CD4-positive, alpha-beta memory T cell (primary cell): ENCODE measurements at regions not wholly inside any gene's neighbourhood (a gene's known extent, or its start where the extent isn't known, plus 50 kb on each side); places are given as distances from the start of the nearest gene placed in this dataset.
"Not testable (repeated sequence)": the region's sequence is repeated elsewhere in the genome, so short reads cannot be mapped to it uniquely, and the experiment has no call there.

Experiments
- CTCF ChIA-PET: fragments of 350-600 bp; sonication (Branson Sonifier 250); formaldehyde crosslinking; loops from one replicate; lab custom pipeline; 2021; ENCODE audit warnings: inconsistent platforms; ENCODE audit not compliant: partially characterized antibody; lab: Charles Lee
- POLR2A ChIA-PET: fragments of 350-600 bp; sonication (Branson Sonifier 250); formaldehyde crosslinking; loops from one replicate; lab custom pipeline; 2021; ENCODE audit not compliant: partially characterized antibody; lab: Charles Lee
- DNase-seq, 5 donors: peaks; one replicate each; pipeline versions ENCODE4 v3.0.0 to v3.0.0-alpha.2; 2020 to 2022; ENCODE audit warnings: mixed read lengths in 1 of 5
- H3K27ac ChIP-seq: one replicate; pipeline ENCODE4 v1.7.0; 2013; ENCODE audit warnings: low read depth, low read length
- H3K27me3 ChIP-seq: 2 replicates; pipeline ENCODE4 v1.7.0; 2013; ENCODE audit warnings: mild to moderate bottlenecking, low read length, moderate library complexity; ENCODE audit not compliant: insufficient read depth
- H3K36me3 ChIP-seq: 2 replicates; pipeline ENCODE4 v1.7.0; 2013; ENCODE audit warnings: mild to moderate bottlenecking, low read length, moderate library complexity; ENCODE audit not compliant: insufficient read depth
- H3K4me1 ChIP-seq: 2 replicates; pipeline ENCODE4 v1.7.0; 2013; ENCODE audit warnings: mild to moderate bottlenecking, low read length, moderate library complexity; ENCODE audit not compliant: insufficient read depth
- H3K4me3 ChIP-seq, 2 donors: one replicate each; pipeline ENCODE4 v1.7.0; 2013; ENCODE audit warnings: low read length in 2 of 2, mild to moderate bottlenecking in 1 of 2
- H3K9me3 ChIP-seq, 2 donors: one replicate each; pipeline ENCODE4 v1.7.0; 2013; ENCODE audit warnings: low read length in 2 of 2, control low read depth in 1 of 2; ENCODE audit not compliant: control insufficient read depth in 1 of 2
- H3K27ac Mint-ChIP-seq, 7 donors: one replicate each; pipeline ENCODE4 v1.8.0; 2020 to 2021; ENCODE audit warnings: mixed read lengths in 7 of 7, mild to moderate bottlenecking in 6 of 7, inconsistent platforms in 3 of 7, moderate library complexity in 3 of 7
- H3K27me3 Mint-ChIP-seq, 2 donors: one replicate each; pipeline ENCODE4 v1.8.0; 2020 to 2021; ENCODE audit warnings: mixed read lengths in 2 of 2
- H3K36me3 Mint-ChIP-seq, 2 donors: one replicate each; pipeline ENCODE4 v1.8.0; 2020 to 2021; ENCODE audit warnings: mixed read lengths in 2 of 2, inconsistent platforms in 1 of 2, mild to moderate bottlenecking in 1 of 2
- H3K4me1 Mint-ChIP-seq, 4 donors: one replicate each; pipeline ENCODE4 v1.8.0; 2020 to 2021; ENCODE audit warnings: mixed read lengths in 4 of 4, mild to moderate bottlenecking in 1 of 4
- H3K4me3 Mint-ChIP-seq, 8 donors: one replicate each; pipeline ENCODE4 v1.8.0; 2020 to 2021; ENCODE audit warnings: mixed read lengths in 8 of 8, mild to moderate bottlenecking in 7 of 8, moderate library complexity in 6 of 8, inconsistent platforms in 3 of 8
- H3K9me3 Mint-ChIP-seq, 8 donors: one replicate each; pipeline ENCODE4 v1.8.0; 2020 to 2021; ENCODE audit warnings: mixed read lengths in 8 of 8, mild to moderate bottlenecking in 5 of 8, inconsistent platforms in 3 of 8, moderate library complexity in 1 of 8
- intact Hi-C: fragments of 100-400 bp; cut with micrococcal nuclease; formaldehyde crosslinking; loops from one replicate; pipeline ENCODE4 v1.15.1; 2023

DNA sequence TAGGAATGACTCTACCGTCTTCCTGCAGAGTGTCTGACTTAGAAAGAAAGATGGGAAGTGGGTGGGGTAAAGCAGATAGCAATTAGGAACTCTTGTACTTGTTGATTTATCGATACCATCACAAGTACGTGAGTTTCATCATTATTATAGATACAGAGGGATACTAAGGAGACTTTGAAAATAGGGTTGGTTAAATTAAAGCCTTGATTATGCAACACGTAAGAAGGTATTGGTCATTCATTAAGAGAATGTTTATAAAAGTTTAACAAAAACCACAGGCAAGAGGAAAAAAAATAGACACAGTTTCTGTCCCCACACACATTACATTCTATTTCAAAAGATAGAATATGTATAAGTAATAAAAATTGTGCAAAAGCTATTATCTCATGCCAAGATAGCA, 65.9 kb upstream of the UGT2B7 start:
- H3K27ac Mint-ChIP-seq = no peak overlapping the region
- peaks cover 0 to 13% (median 8%) of the 10 kb centered on the region in 8 donors for H3K9me3 Mint-ChIP-seq
- POLR2A ChIA-PET = no interaction called here
- no peak overlapping the region for H3K4me3 ChIP-seq
- no peaks in the 10 kb centered on the region for H3K36me3 ChIP-seq
- no peaks in the 10 kb centered on the region for H3K27me3 Mint-ChIP-seq
- no peaks in the 10 kb centered on the region for H3K36me3 Mint-ChIP-seq
- no peaks in the 10 kb centered on the region for H3K27me3 ChIP-seq
- H3K4me1 Mint-ChIP-seq = no peaks in the 10 kb centered on the region
- no peak overlapping the region for H3K27ac ChIP-seq
- no peaks in the 10 kb centered on the region for H3K9me3 ChIP-seq
- intact Hi-C loops = no loop called here
- CTCF ChIA-PET = no interaction called here
- no peaks in the 10 kb centered on the region for H3K4me1 ChIP-seq
- H3K4me3 Mint-ChIP-seq = no peak overlapping the region
- DNase-seq = no peak

DNA sequence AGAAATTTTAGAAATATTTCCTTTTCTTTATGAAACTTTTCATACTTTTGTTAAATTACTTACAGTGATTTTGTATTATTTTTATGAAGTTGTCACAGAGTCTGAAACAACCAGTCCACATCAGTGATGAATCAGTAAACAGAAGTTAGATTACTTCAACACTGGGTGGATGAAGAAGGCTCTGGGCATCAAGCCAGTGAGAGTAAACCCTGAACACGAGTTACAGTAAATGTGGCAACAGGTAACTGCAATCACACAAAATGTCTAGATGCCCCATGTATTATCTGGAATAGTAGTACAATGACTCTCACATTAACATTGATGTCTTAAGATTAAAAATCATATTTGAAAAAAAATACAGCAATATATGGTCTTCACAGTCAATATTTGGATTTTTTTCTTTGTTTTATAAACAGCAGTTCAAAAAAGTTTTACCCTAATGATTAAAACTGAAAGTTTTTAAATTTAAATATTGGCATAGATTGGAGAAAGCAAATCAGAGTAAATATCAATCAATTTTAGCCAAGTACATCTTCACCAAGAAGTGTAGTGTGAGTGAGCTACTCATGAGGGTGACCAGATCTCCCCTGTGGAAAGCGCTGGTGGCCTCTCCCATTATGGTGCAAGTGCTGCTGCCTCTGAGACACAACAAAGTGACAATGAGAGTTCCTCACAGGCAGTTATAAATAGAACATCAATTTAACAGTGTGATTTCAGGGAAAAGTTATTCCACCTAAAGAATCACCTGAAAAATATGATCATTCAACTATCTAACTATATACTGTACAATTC, 63.2 kb upstream of the UGT2B7 start:
- Histone ChIP-seq H3K9me3 (no peaks in the 10 kb centered on the region), H3K4me1 (no peaks in the 10 kb centered on the region), H3K27me3 (no peaks in the 10 kb centered on the region), H3K27ac (no peak overlapping the region), H3K36me3 (no peaks in the 10 kb centered on the region), H3K4me3 (no peak overlapping the region)
- Mint-ChIP-seq H3K27me3 (no peaks in the 10 kb centered on the region), H3K4me3 (no peak overlapping the region), H3K36me3 (no peaks in the 10 kb centered on the region), H3K9me3 (peaks cover 0 to 14% (median 9%) of the 10 kb centered on the region in 8 donors), H3K4me1 (no peaks in the 10 kb centered on the region), H3K27ac (no peak overlapping the region)
- CTCF ChIA-PET = no interaction called here
- intact Hi-C loops = no loop called here
- POLR2A ChIA-PET = no interaction called here
- no peak for DNase-seq

DNA sequence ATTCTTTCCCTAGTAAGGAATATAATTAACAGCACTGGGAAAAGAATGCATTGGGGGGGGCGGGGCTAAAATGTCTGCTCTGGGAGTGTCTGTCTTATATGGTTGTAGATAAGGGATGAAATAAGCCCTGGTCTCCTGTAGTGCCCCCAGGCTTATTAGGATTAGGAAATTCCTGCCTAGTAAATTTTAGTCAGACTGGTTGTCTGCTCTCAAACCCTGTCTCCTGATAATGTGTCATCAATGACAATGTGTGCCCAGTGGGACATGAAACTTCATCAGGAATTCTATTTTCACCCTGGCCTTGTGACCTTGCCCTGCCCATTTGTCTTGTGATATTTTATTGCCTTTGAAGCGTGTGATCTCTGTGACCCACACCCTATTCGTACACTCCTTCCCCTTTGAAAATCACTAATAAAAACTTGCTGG, 61.9 kb upstream of the UGT2B7 start:
- H3K9me3 ChIP-seq, intact Hi-C loops, CTCF ChIA-PET, POLR2A ChIA-PET, H3K4me1 Mint-ChIP-seq, H3K36me3 ChIP-seq, H3K27ac ChIP-seq, H3K36me3 Mint-ChIP-seq, H3K27me3 Mint-ChIP-seq, DNase-seq, H3K4me3 ChIP-seq, H3K27ac Mint-ChIP-seq, H3K4me1 ChIP-seq, H3K27me3 ChIP-seq, H3K4me3 Mint-ChIP-seq: not testable (repeated sequence)
- H3K9me3 Mint-ChIP-seq = peaks cover 0 to 18% (median 9%) of the 10 kb centered on the region in 8 donors

DNA sequence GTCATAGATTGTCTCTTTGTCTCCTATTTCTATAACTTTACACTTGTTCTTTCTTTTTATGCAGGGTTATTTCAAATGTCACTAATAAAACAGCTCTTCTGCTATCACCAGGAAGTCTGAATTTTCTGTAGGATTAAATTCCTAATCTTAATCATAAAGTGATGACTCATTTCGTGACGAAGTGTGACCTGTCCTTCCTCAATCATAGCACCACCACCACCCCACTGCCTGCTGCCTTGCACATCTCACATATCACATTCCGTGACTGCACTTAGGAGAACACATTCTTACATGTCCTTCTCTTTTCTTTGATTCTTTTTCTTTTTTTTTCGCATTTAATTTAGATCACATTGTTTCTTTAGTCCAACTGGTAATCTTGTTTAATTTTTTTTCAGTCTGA, 57.7 kb upstream of the UGT2B7 start:
- CTCF ChIA-PET = no interaction called here
- peaks cover 0 to 18% (median 9%) of the 10 kb centered on the region in 8 donors for H3K9me3 Mint-ChIP-seq
- no peak overlapping the region for H3K4me3 Mint-ChIP-seq
- no peaks in the 10 kb centered on the region for H3K9me3 ChIP-seq
- intact Hi-C loops = no loop called here
- H3K27me3 ChIP-seq = no peaks in the 10 kb centered on the region
- POLR2A ChIA-PET = no interaction called here
- no peaks in the 10 kb centered on the region for H3K27me3 Mint-ChIP-seq
- no peak for DNase-seq
- H3K36me3 Mint-ChIP-seq = no peaks in the 10 kb centered on the region
- H3K27ac Mint-ChIP-seq = no peak overlapping the region
- H3K36me3 ChIP-seq = no peaks in the 10 kb centered on the region
- no peak overlapping the region for H3K27ac ChIP-seq
- no peak overlapping the region for H3K4me3 ChIP-seq
- peaks cover 0 to 1% (median 0%) of the 10 kb centered on the region in 4 donors for H3K4me1 Mint-ChIP-seq
- H3K4me1 ChIP-seq = no peaks in the 10 kb centered on the region

- no peak for DNase-seq
- H3K4me1 ChIP-seq = no peaks in the 10 kb centered on the region
- ChIA-PET POLR2A (no interaction called here), CTCF (no interaction called here)
- H3K4me3 ChIP-seq = no peak overlapping the region
- Mint-ChIP-seq H3K27ac (no peak overlapping the region), H3K36me3 (no peaks in the 10 kb centered on the region), H3K4me1 (peaks cover 0 to 1% (median 0%) of the 10 kb centered on the region in 4 donors), H3K27me3 (no peaks in the 10 kb centered on the region), H3K9me3 (peaks cover 0 to 17% (median 8%) of the 10 kb centered on the region in 8 donors), H3K4me3 (no peak overlapping the region)
- no peaks in the 10 kb centered on the region for H3K9me3 ChIP-seq
- H3K36me3 ChIP-seq = no peaks in the 10 kb centered on the region
- no peak overlapping the region for H3K27ac ChIP-seq
- intact Hi-C loops = no loop called here
- H3K27me3 ChIP-seq = no peaks in the 10 kb centered on the region
These were observed 57.2 kb upstream of the UGT2B7 start for GRCh38 chr4:69039071-69039470.

- no peak for DNase-seq
- H3K4me1 ChIP-seq = no peaks in the 10 kb centered on the region
- H3K4me3 ChIP-seq = no peak overlapping the region
- Mint-ChIP-seq H3K9me3 (peaks cover 0 to 4% (median 0%) of the 10 kb centered on the region in 8 donors), H3K27ac (no peak overlapping the region), H3K4me1 (peaks cover 0 to 1% (median 0%) of the 10 kb centered on the region in 4 donors), H3K4me3 (no peak overlapping the region), H3K36me3 (no peaks in the 10 kb centered on the region), H3K27me3 (no peaks in the 10 kb centered on the region)
- POLR2A ChIA-PET = no interaction called here
- CTCF ChIA-PET = no interaction called here
- no peaks in the 10 kb centered on the region for H3K27me3 ChIP-seq
- H3K27ac ChIP-seq = no peak overlapping the region
- no peaks in the 10 kb centered on the region for H3K36me3 ChIP-seq
- H3K9me3 ChIP-seq = no peaks in the 10 kb centered on the region
- intact Hi-C loops = no loop called here
These were observed 52.0 kb upstream of the UGT2B7 start for GRCh38 chr4:69044247-69044646.
